HepG2 (cell line): ENCODE measurements at regions not wholly inside any gene's neighbourhood (a gene's known extent, or its start where the extent isn't known, plus 50 kb on each side); places are given as distances from the start of the nearest gene placed in this dataset.

Experiments used
- ATAC-seq: fragments of 200-7000 bp; cut with Tn5 transposase; 3 replicates; pipeline ENCODE4 v1.9.1; 2020; ENCODE audit warnings: mild to moderate bottlenecking, moderate library complexity
- BruUV-seq: library from RNA; stranded (reverse); fragments of 400-500 nt; replicated peaks from 2 replicates; lab custom pipeline; 2021; lab: Mats Ljungman, UMichigan
- CTCF ChIA-PET: fragments of 300-600 bp; formaldehyde crosslinking; extraction: SDS; loops from one replicate; lab custom pipeline; 2021; ENCODE audit warnings: low total read pairs, inconsistent platforms, low intra/inter-chr PET ratio; lab: Yijun Ruan, JAX
- POLR2A ChIA-PET: fragments of 350-600 bp; sonication (Branson Sonifier 250); formaldehyde crosslinking; loops from one replicate; lab custom pipeline; 2020; ENCODE audit warnings: antibody characterized with exemption, inconsistent platforms; lab: Yijun Ruan, JAX
- DNase-seq: peaks from one replicate; pipeline ENCODE4 v3.0.0-alpha.2; 2015; ENCODE audit warnings: low spot score
- FAIRE-seq: peaks from 3 replicates; lab custom pipeline; 2011; peaks lifted over from hg19 to GRCh38; lab: Jason Lieb, UNC
- H2AFZ ChIP-seq: one replicate; pipeline ENCODE4 v1.6.1; 2011; ENCODE audit warnings: low read length, inconsistent platforms
- H3K27ac ChIP-seq: fragments of 300-600 bp; 3 replicates; pipeline ENCODE4 v1.8.0; 2011; ENCODE audit warnings: mixed run types, mild to moderate bottlenecking, mixed read lengths, low read length, inconsistent platforms; ENCODE audit not compliant: insufficient read depth; ENCODE audit errors: extremely low read length
- H3K27me3 ChIP-seq, 2 experiments: fragments of 200-600 bp in 1 of 2; 2 replicates in 1 of 2; 3 replicates in 1 of 2; pipeline versions ENCODE4 v1.6.0 to v1.8.0; 2011; ENCODE audit warnings: low read length in 2 of 2, mild to moderate bottlenecking in 2 of 2, moderate library complexity in 2 of 2, inconsistent platforms in 1 of 2; ENCODE audit not compliant: insufficient read depth in 2 of 2, control insufficient read depth in 1 of 2
- H3K36me3 ChIP-seq, 2 experiments: fragments of 200-600 bp in 1 of 2; replicated peaks in 1 of 2; 2 replicates in 1 of 2; 3 replicates in 1 of 2; pipeline versions ENCODE4 v1.5.1 to v1.8.0; 2011; ENCODE audit warnings: low read length in 2 of 2, inconsistent platforms in 1 of 2; ENCODE audit not compliant: insufficient read depth in 2 of 2, control insufficient read depth in 1 of 2
- H3K4me1 ChIP-seq: 2 replicates; pipeline ENCODE4 v1.5.1; 2012; ENCODE audit warnings: low read length, inconsistent platforms; ENCODE audit not compliant: insufficient read depth
- H3K4me2 ChIP-seq: 2 replicates; pipeline ENCODE4 v1.6.0; 2011; ENCODE audit warnings: low read depth, low read length, inconsistent platforms
- H3K4me3 ChIP-seq, 3 experiments: fragments of 200-600 bp in 1 of 3; sonication (generic), shearing (Covaris generic) in 1 of 3; replicated peaks in 1 of 3; 2 replicates each; pipeline ENCODE4 v1.5.1; 2011 to 2016; ENCODE audit warnings: low read length in 3 of 3, inconsistent platforms in 2 of 3, low read depth in 2 of 3, mild to moderate bottlenecking in 2 of 3, control low read depth in 1 of 3, mixed read lengths in 1 of 3; ENCODE audit not compliant: insufficient read depth in 1 of 3
- H3K79me2 ChIP-seq: one replicate; pipeline ENCODE4 v1.6.1; 2011; ENCODE audit warnings: low read length, inconsistent platforms; ENCODE audit not compliant: insufficient read depth
- H3K9ac ChIP-seq: 2 replicates; pipeline ENCODE4 v1.6.0; 2011; ENCODE audit warnings: mild to moderate bottlenecking, low read depth, low read length, inconsistent platforms; ENCODE audit not compliant: insufficient read depth
- H3K9me3 ChIP-seq: 2 replicates; pipeline ENCODE4 v1.5.1; 2012; ENCODE audit warnings: mild to moderate bottlenecking, low read length
- H4K20me1 ChIP-seq: 2 replicates; pipeline ENCODE4 v1.6.0; 2011; ENCODE audit warnings: inconsistent platforms, mild to moderate bottlenecking, low read length, moderate library complexity; ENCODE audit not compliant: insufficient read depth
- ARID2 ChIP-seq: sonication (generic); formaldehyde crosslinking; IDR thresholded peaks from 2 replicates; pipeline ENCODE4 v1.8.1; 2022; ENCODE audit warnings: mild to moderate bottlenecking, missing genetic modification reagents, borderline replicate concordance
- EED ChIP-seq: sonication (generic); formaldehyde crosslinking; IDR thresholded peaks from 2 replicates; pipeline ENCODE4 v1.5.0; 2020; ENCODE audit warnings: mild to moderate bottlenecking, missing genetic modification reagents
- ETV6 ChIP-seq: sonication (generic); formaldehyde crosslinking; conservative IDR thresholded peaks from 2 replicates; pipeline ENCODE4 v1.4.0; 2020; ENCODE audit warnings: missing genetic modification reagents
- FOSL2 ChIP-seq: sonication (generic); formaldehyde crosslinking; IDR thresholded peaks from 2 replicates; pipeline ENCODE4 v1.4.0; 2020; ENCODE audit warnings: missing genetic modification reagents
- KMT2A ChIP-seq: sonication (generic); formaldehyde crosslinking; IDR thresholded peaks from 2 replicates; pipeline ENCODE4 v1.4.0; 2020; ENCODE audit warnings: missing genetic modification reagents
- NFIC ChIP-seq: IDR thresholded peaks from 2 replicates; pipeline ENCODE4 v1.6.1; 2012; ENCODE audit warnings: mild to moderate bottlenecking, low read length, inconsistent platforms
- SIN3B ChIP-seq: fragments of 150-350 bp; IDR thresholded peaks from 2 replicates; pipeline ENCODE4 v1.6.1; 2014; ENCODE audit warnings: low read length
- SPEN ChIP-seq: sonication (generic); formaldehyde crosslinking; IDR thresholded peaks from 2 replicates; pipeline ENCODE4 v1.5.1; 2020; ENCODE audit warnings: low read depth, mild to moderate bottlenecking, missing genetic modification reagents
- TBL1XR1 ChIP-seq: fragments of 150-350 bp; IDR thresholded peaks from 2 replicates; pipeline ENCODE4 v1.6.1; 2014; ENCODE audit warnings: borderline replicate concordance, low read length; ENCODE audit not compliant: partially characterized antibody
- ZFP36L2 ChIP-seq: sonication (generic); formaldehyde crosslinking; IDR thresholded peaks from 2 replicates; pipeline ENCODE4 v1.4.0; 2020; ENCODE audit warnings: missing genetic modification reagents
- ZNF543 ChIP-seq: sonication (generic); formaldehyde crosslinking; IDR thresholded peaks from 2 replicates; pipeline ENCODE4 v1.4.0; 2020; ENCODE audit warnings: mild to moderate bottlenecking, missing genetic modification reagents
- ZNF7 ChIP-seq: IDR thresholded peaks from 2 replicates; pipeline ENCODE4 v1.6.1; 2016; ENCODE audit warnings: missing biosample characterization, missing genetic modification reagents
- ZNF75D ChIP-seq: sonication (generic); formaldehyde crosslinking; IDR thresholded peaks from 2 replicates; pipeline ENCODE4 v1.8.1; 2023; ENCODE audit warnings: missing genetic modification reagents, mild to moderate bottlenecking, borderline replicate concordance
- ZNF784 ChIP-seq: sonication (generic); formaldehyde crosslinking; IDR thresholded peaks from 2 replicates; pipeline ENCODE4 v1.5.1; 2020; ENCODE audit warnings: missing genetic modification reagents, mild to moderate bottlenecking, borderline replicate concordance
- WGBS: methylation state at CpG from one replicate; pipeline ENCODE4 v1.1.6; 2017; ENCODE audit warnings: low lambda C conversion rate; 5-methylcytosine and 5-hydroxymethylcytosine counted together
- in situ Hi-C: cut with HindIII; loops from 2 replicates; pipeline ENCODE4 v1.10.0; 2017; ENCODE audit warnings: low pct_unique_long_range_greater_than_20kb; ENCODE audit not compliant: extremely low pct_ligation_motif_present
- intact Hi-C: fragments of 100-400 bp; cut with micrococcal nuclease; formaldehyde crosslinking; loops from one replicate; pipeline ENCODE4 v1.10.0; 2022; ENCODE audit not compliant: unreplicated experiment
- TF ChIP-seq, protein P1 (sequence below), 2 experiments: fragments of 450-650 bp in 1 of 2; sonication (generic) in 1 of 2; formaldehyde crosslinking; IDR thresholded peaks; 2 replicates each; pipeline versions ENCODE4 v1.5.0 to v1.8.0; 2020 to 2022; ENCODE audit warnings: mild to moderate bottlenecking in 1 of 2, missing genetic modification reagents in 1 of 2
- TF ChIP-seq, protein P2 (sequence below): sonication (generic); formaldehyde crosslinking; IDR thresholded peaks from 2 replicates; pipeline ENCODE4 v1.5.0; 2020; ENCODE audit warnings: mild to moderate bottlenecking, missing genetic modification reagents

GRCh38 chr4:100804576-100805360 lies 286.9 kb upstream of the EMCN start:
- CTCF ChIA-PET = no interaction called here
- Histone ChIP-seq H3K27me3 (no peaks in the 10 kb centered on the region), H3K27ac (no peak overlapping the region), H2AFZ (no peak overlapping the region), H3K4me1 (no peaks in the 10 kb centered on the region), H4K20me1 (no peaks in the 10 kb centered on the region), H3K9me3 (no peaks in the 10 kb centered on the region), H3K79me2 (no peaks in the 10 kb centered on the region), H3K9ac (no peak overlapping the region), H3K4me3 (no peak overlapping the region), H3K36me3 (no peaks in the 10 kb centered on the region)
- DNase-seq (no peak), ATAC-seq (no peak), FAIRE-seq (no peak)
- no TSS peak for BruUV-seq
- in situ Hi-C loops (no loop called here), intact Hi-C loops (no loop called here)
- WGBS = 5% methylated on average over 6 of the region's 6 CpGs
- POLR2A ChIA-PET = no interaction called here
- TF ChIP-seq ETV6 (no peak), TBL1XR1 (no peak), ZNF75D (CRISPR knock-in tag) (no peak), FOSL2 (CRISPR knock-in tag) (no peak), ZNF543 (CRISPR knock-in tag) (no peak)
- TF ChIP-seq, protein P1, sequence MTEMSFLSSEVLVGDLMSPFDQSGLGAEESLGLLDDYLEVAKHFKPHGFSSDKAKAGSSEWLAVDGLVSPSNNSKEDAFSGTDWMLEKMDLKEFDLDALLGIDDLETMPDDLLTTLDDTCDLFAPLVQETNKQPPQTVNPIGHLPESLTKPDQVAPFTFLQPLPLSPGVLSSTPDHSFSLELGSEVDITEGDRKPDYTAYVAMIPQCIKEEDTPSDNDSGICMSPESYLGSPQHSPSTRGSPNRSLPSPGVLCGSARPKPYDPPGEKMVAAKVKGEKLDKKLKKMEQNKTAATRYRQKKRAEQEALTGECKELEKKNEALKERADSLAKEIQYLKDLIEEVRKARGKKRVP (CRISPR knock-in tag; IDR thresholded peaks at IDR 0.05) = no peak
- TF ChIP-seq, all 625 proteins: peak for 0
- H3K4me2 ChIP-seq = no peak overlapping the region

- in situ Hi-C loops = no loop called here
- intact Hi-C loops = no loop called here
- BruUV-seq = no TSS peak
- 0% methylated on average over 2 of the region's 2 CpGs for WGBS
- H3K9ac ChIP-seq = no peak overlapping the region
- H2AFZ ChIP-seq = no peak overlapping the region
- H3K27ac ChIP-seq = no peak overlapping the region
- ChIA-PET CTCF (no interaction called here), POLR2A (no interaction called here)
- H3K27me3 ChIP-seq = no peaks in the 10 kb centered on the region
- H4K20me1 ChIP-seq = no peaks in the 10 kb centered on the region
- ATAC-seq (no peak), DNase-seq (no peak), FAIRE-seq (no peak)
- no peaks in the 10 kb centered on the region for H3K36me3 ChIP-seq
- no peaks in the 10 kb centered on the region for H3K9me3 ChIP-seq
- H3K4me3 ChIP-seq = no peak overlapping the region
- no peaks in the 10 kb centered on the region for H3K79me2 ChIP-seq
- H3K4me1 ChIP-seq = no peaks in the 10 kb centered on the region
- no peak overlapping the region for H3K4me2 ChIP-seq
- TF ChIP-seq NFIC (no peak), EED (CRISPR knock-in tag) (no peak), ARID2 (CRISPR knock-in tag) (no peak), SIN3B (no peak), ZNF784 (CRISPR knock-in tag) (no peak), SPEN (CRISPR knock-in tag) (no peak), ZNF7 (CRISPR knock-in tag) (no peak), KMT2A (no peak), ZFP36L2 (no peak)
- TF ChIP-seq, protein P2, sequence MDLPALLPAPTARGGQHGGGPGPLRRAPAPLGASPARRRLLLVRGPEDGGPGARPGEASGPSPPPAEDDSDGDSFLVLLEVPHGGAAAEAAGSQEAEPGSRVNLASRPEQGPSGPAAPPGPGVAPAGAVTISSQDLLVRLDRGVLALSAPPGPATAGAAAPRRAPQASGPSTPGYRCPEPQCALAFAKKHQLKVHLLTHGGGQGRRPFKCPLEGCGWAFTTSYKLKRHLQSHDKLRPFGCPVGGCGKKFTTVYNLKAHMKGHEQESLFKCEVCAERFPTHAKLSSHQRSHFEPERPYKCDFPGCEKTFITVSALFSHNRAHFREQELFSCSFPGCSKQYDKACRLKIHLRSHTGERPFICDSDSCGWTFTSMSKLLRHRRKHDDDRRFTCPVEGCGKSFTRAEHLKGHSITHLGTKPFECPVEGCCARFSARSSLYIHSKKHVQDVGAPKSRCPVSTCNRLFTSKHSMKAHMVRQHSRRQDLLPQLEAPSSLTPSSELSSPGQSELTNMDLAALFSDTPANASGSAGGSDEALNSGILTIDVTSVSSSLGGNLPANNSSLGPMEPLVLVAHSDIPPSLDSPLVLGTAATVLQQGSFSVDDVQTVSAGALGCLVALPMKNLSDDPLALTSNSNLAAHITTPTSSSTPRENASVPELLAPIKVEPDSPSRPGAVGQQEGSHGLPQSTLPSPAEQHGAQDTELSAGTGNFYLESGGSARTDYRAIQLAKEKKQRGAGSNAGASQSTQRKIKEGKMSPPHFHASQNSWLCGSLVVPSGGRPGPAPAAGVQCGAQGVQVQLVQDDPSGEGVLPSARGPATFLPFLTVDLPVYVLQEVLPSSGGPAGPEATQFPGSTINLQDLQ (CRISPR knock-in tag) = no peak
Measured at GRCh38 chr4:100803751-100804150, 285.9 kb upstream of the EMCN start.
